ENCODE measurements at regions not wholly inside any gene's neighbourhood (a gene's known extent, or its start where the extent isn't known, plus 50 kb on each side); places are given as distances from the start of the nearest gene placed in this dataset.

GRCh38 chr4:54152846-54153600 is 53.1 kb downstream of the GSX2 start:
- H3K27ac Mint-ChIP-seq = peak overlapping the region in 1 of 3 donors; percentile 17
- peaks cover 2% of the 10 kb centered on the region for H3K27me3 Mint-ChIP-seq
- H3K36me3 Mint-ChIP-seq = peaks cover 3% of the 10 kb centered on the region
- H3K9me3 Mint-ChIP-seq = peaks cover 0 to 2% (median under 1%) of the 10 kb centered on the region in 3 donors
- no peaks in the 10 kb centered on the region for H3K4me1 Mint-ChIP-seq
- H3K4me3 Mint-ChIP-seq = no peak overlapping the region

GRCh38 chr4:54155936-54156335 is 56.0 kb downstream of the GSX2 start:
- Mint-ChIP-seq H3K4me3 (no peak overlapping the region), H3K36me3 (peaks cover 3% of the 10 kb centered on the region), H3K9me3 (peaks cover 0 to 7% (median 0%) of the 10 kb centered on the region in 3 donors), H3K27ac (no peak overlapping the region), H3K27me3 (no peaks in the 10 kb centered on the region), H3K4me1 (no peaks in the 10 kb centered on the region)

GRCh38 chr4:54157606-54158005 is 57.6 kb downstream of the GSX2 start:
- Mint-ChIP-seq H3K4me1 (no peaks in the 10 kb centered on the region), H3K27me3 (peaks cover 2% of the 10 kb centered on the region), H3K27ac (no peak overlapping the region), H3K4me3 (no peak overlapping the region), H3K36me3 (peaks cover 3% of the 10 kb centered on the region), H3K9me3 (peaks cover 0 to 7% (median 0%) of the 10 kb centered on the region in 3 donors)

- H3K9me3 Mint-ChIP-seq = peaks cover 0 to 7% (median 0%) of the 10 kb centered on the region in 3 donors
- H3K4me1 Mint-ChIP-seq = no peaks in the 10 kb centered on the region
- no peak overlapping the region for H3K4me3 Mint-ChIP-seq
- H3K27me3 Mint-ChIP-seq = peaks cover 2% of the 10 kb centered on the region
- H3K27ac Mint-ChIP-seq = no peak overlapping the region
- peaks cover 3% of the 10 kb centered on the region for H3K36me3 Mint-ChIP-seq
These were observed 59.6 kb downstream of the GSX2 start for GRCh38 chr4:54159543-54159942.

GRCh38 chr4:54165011-54165410 is 64.1 kb upstream of the PDGFRA start:
- peaks cover 8% of the 10 kb centered on the region for H3K27me3 Mint-ChIP-seq
- peaks cover 0 to 2% (median 0%) of the 10 kb centered on the region in 3 donors for H3K9me3 Mint-ChIP-seq
- no peak overlapping the region for H3K4me3 Mint-ChIP-seq
- H3K36me3 Mint-ChIP-seq = peaks cover 2% of the 10 kb centered on the region
- H3K27ac Mint-ChIP-seq = no peak overlapping the region
- no peaks in the 10 kb centered on the region for H3K4me1 Mint-ChIP-seq

GRCh38 chr4:54165438-54165837 is 63.7 kb upstream of the PDGFRA start:
- no peak overlapping the region for H3K27ac Mint-ChIP-seq
- peaks cover 2% of the 10 kb centered on the region for H3K36me3 Mint-ChIP-seq
- peaks cover 12% of the 10 kb centered on the region for H3K27me3 Mint-ChIP-seq
- no peaks in the 10 kb centered on the region for H3K9me3 Mint-ChIP-seq
- no peaks in the 10 kb centered on the region for H3K4me1 Mint-ChIP-seq
- no peak overlapping the region for H3K4me3 Mint-ChIP-seq

- H3K9me3 Mint-ChIP-seq = no peaks in the 10 kb centered on the region
- H3K27ac Mint-ChIP-seq = no peak overlapping the region
- peaks cover 16% of the 10 kb centered on the region for H3K27me3 Mint-ChIP-seq
- H3K36me3 Mint-ChIP-seq = peaks cover 2% of the 10 kb centered on the region
- H3K4me3 Mint-ChIP-seq = no peak overlapping the region
- no peaks in the 10 kb centered on the region for H3K4me1 Mint-ChIP-seq
These were observed 61.6 kb upstream of the PDGFRA start for GRCh38 chr4:54167508-54167907.

GRCh38 chr4:54169176-54169575 is 59.9 kb upstream of the PDGFRA start:
- H3K4me1 Mint-ChIP-seq = no peaks in the 10 kb centered on the region

GRCh38 chr4:54172156-54172555 is 56.9 kb upstream of the PDGFRA start:
- peaks cover 0 to 6% (median 2%) of the 10 kb centered on the region in 3 donors for H3K9me3 Mint-ChIP-seq
- peaks cover 4% of the 10 kb centered on the region for H3K36me3 Mint-ChIP-seq
- peaks cover 16% of the 10 kb centered on the region for H3K27me3 Mint-ChIP-seq
- peak overlapping the region in 2 of 4 donors; percentile 47 to 87 for H3K4me3 Mint-ChIP-seq
- peaks cover 0 to 2% (median 0%) of the 10 kb centered on the region in 3 donors for H3K4me1 Mint-ChIP-seq
- H3K27ac Mint-ChIP-seq = no peak overlapping the region

More at GRCh38 chr4:54169176-54169575, 59.9 kb upstream of the PDGFRA start:
- peaks cover 2% of the 10 kb centered on the region for H3K36me3 Mint-ChIP-seq
- no peak overlapping the region for H3K27ac Mint-ChIP-seq
- peaks cover 0 to 2% (median 0%) of the 10 kb centered on the region in 3 donors for H3K9me3 Mint-ChIP-seq
- H3K27me3 Mint-ChIP-seq = peaks cover 16% of the 10 kb centered on the region
- H3K4me3 Mint-ChIP-seq = no peak overlapping the region

GRCh38 chr4:54173281-54173912 is 55.7 kb upstream of the PDGFRA start:
- Mint-ChIP-seq H3K9me3 (peaks cover 0 to 6% (median 2%) of the 10 kb centered on the region in 3 donors), H3K27ac (no peak overlapping the region), H3K36me3 (peaks cover 2% of the 10 kb centered on the region), H3K27me3 (peaks cover 12% of the 10 kb centered on the region), H3K4me3 (no peak overlapping the region), H3K4me1 (peaks cover 0 to 2% (median 0%) of the 10 kb centered on the region in 3 donors)

GRCh38 chr4:54176202-54176601 is 52.9 kb upstream of the PDGFRA start:
- Mint-ChIP-seq H3K27me3 (peaks cover 2% of the 10 kb centered on the region), H3K4me1 (peaks cover 0 to 2% (median 0%) of the 10 kb centered on the region in 3 donors), H3K4me3 (no peak overlapping the region), H3K36me3 (peaks cover 3% of the 10 kb centered on the region), H3K27ac (no peak overlapping the region), H3K9me3 (peaks cover 0 to 6% (median 3%) of the 10 kb centered on the region in 3 donors)
